Stimulated activated naive CD4-positive, alpha-beta T cell treated with Interleukin-2 at 50 U/mL for 16 hours (primary cell): ENCODE measurements at regions not wholly inside any gene's neighbourhood (a gene's known extent, or its start where the extent isn't known, plus 50 kb on each side); places are given as distances from the start of the nearest gene placed in this dataset.

Source experiments
- DNase-seq: peaks from one replicate; lab custom pipeline; 2025; lab: John Stamatoyannopoulos, UW

GRCh38 chr1:185581020-185581419 is 153.2 kb upstream of the HMCN1 start:
- DNase-seq = no peak

- DNase-seq = no peak
Measured at GRCh38 chr1:185578293-185578692, 155.9 kb upstream of the HMCN1 start.

DNA sequence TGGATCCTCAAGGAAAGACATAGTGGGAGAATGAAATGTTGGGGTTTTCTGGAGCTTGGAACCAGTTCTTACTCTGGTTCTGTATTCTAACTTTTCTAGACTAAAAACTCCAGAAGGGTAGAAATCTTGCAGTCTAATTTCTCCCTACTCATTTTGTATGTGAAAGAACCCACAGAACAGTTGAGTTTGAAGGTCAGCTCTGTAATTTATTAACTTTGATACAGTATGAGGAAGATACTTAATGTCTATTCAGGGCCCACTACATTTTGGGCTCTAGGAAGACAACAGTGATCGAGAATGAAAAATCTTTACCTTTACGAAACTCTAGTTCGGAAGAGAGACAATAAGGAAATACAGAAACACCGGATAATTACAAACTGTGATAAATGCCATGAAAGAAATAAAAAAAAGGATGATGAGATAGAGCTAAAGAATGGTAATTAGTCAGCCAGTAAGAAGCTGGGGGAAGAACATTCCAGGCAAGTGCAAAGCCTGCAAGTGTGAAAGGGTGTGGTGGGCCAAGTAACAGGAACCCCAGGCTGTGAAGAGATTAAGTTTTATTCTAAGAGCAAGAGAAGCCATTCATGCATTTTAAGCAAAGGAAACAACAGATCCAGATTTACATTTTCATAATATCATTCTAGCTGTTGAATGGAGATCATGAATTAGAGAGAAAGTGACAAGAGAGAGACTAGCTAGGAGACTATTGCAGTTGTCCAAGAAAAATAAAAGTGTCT is 159.9 kb upstream of the HMCN1 start:
- no peak for DNase-seq

- DNase-seq = no peak
Measured at GRCh38 chr1:185573677-185574076, 160.5 kb upstream of the HMCN1 start.

- DNase-seq = no peak
Measured at GRCh38 chr1:185573162-185573561, 161.0 kb upstream of the HMCN1 start.

GRCh38 chr1:185570962-185571361 is 163.2 kb upstream of the HMCN1 start:
- DNase-seq = no peak

DNA sequence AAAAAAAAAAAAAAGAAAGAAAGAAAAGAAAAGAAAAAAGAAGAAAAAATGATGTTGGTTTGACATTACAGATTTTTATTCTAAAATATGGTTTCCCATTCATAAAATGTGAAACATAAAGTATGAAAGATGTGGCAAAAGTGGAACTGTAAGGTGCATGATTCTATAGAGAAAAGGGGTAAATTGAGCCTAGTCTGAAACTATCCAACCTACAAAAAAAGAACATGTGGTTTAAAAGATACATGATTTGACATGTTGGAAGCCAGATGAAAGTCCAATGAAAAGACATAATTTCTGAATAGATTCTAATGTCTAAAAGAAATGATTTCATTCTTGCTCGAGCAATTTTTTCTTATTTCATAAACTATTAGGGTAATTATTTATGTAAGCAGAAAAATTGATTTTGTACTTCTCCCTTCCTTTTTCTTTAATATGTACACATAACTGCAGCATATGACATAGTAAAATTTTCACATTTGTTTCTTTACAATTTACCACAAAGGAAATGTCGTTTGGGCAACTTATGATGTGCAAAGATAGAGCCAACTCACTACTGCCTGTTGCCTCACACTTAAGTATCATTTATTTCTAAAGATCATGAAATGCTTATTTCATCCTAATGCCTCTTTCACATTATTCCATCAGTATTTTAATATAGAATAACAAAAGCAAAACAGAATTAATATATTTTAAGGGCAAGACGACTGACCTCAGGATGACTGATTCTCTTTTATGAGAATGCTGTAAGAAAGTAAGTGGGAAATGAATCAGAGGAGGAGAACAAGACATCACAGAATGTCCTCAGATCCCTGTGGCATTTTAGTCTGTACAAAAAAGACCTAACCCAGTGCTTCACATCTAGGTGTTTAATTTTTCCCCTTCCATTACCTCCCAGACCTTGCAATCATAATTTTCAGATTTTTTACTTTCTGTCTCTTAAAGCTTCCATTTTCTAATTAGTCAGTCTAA is 165.8 kb upstream of the HMCN1 start:
- DNase-seq = no peak

- DNase-seq = no peak
Measured at GRCh38 chr1:185567440-185567839, 166.8 kb upstream of the HMCN1 start.

DNA sequence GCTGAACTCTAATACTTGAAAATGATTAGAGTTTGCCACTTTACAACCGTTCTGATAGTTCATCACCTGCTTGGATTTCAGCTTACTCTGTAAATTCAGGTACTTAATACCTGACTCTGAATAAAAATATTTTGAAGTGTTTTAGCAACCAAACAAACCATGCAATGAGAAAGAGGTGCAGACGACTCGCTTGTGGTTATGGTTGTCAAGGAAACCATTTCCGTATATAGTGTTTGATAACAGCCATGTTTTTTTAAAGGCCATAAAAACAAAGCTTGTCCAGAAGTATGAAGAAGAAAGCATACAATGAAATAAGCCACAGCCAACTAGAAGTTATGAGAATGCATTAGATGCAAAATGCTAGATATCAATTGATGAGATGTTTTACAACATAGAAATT is 167.2 kb upstream of the HMCN1 start:
- peak; percentile 1 for DNase-seq

DNA sequence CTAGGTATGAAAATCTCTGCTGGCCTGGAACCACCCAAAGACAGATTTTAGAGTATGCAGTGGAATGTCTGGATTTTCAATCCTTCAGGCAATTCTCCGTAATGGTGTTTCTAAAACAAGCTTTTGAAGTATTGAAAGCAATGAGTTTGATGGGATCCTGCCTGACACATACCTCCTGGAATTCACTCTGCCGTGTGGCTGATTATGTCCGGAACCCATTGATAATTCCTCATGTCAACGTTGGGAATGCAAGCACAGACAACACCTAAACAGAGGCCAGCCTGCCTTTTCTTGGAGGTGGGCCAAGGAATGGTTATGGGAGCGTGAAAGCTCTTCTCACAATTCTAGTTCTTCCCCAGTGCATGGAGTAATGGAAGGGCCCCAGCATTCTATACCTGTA is 168.9 kb upstream of the HMCN1 start:
- DNase-seq = no peak

GRCh38 chr1:185564816-185565215 is 169.4 kb upstream of the HMCN1 start:
- DNase-seq = no peak

GRCh38 chr1:185562461-185563359 is 171.5 kb upstream of the HMCN1 start:
- no peak for DNase-seq

DNA sequence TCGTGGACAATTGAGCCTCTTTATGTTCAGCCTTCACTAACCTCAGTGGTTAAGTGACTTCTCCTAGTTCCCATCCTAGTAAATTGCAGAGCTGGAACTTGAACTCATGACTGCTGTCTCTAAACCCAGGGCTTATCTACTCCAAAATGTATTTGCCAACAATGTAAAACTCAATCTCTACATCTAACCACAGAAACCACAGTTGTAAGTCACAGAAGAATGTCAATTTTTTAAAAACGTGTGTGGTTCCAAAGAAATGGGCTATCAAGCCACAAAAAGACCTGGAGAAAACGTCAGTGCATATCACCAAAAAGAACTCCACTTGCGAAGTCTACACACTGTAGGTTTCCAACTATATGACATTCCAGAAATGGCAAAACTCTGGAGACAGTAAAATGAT is 172.6 kb upstream of the HMCN1 start:
- no peak for DNase-seq

DNA sequence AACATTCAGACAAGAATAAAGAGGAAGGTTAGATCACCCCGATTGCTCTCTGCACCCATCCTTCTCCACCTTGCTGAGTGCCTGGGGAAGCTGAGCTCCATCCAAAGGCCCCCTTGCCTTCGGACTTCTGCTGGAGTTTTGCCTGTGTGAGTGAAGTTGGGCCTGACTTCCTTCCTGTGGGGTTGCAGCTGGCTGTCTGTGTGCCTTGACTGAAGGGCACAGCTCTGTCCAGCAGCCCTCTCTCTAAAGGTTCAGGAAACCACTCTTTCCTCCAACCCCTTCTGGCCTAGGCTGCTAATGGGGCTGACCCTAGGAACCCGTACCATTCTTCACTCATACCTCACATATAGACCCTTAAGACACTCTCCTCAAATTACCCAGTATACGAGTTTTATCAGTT is 173.4 kb upstream of the HMCN1 start:
- no peak for DNase-seq

- peak; percentile 21 for DNase-seq
Measured at GRCh38 chr1:185559684-185560331, 174.4 kb upstream of the HMCN1 start.

- no peak for DNase-seq
Measured at GRCh38 chr1:185559151-185559550, 175.0 kb upstream of the HMCN1 start.

GRCh38 chr1:185556561-185556960 is 177.6 kb upstream of the HMCN1 start:
- DNase-seq = no peak

DNA sequence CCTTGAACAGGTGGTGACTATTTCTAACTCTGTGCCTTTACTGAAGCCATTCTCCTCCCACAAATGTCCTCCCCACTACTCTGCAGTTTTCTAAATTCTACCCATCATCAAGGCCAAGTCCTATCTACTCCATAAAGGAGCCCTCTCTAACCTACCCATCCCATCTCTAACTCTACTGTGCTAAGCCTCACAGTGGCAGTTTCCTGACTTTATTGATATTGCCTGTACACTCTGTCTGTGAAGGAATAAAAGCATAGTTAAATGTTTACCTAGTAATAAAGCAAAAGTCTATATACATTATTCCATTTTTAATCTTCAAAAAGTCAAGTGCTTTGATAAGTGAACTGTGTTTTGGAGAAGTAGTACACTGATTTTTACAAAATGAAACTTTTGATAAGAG is 178.4 kb upstream of the HMCN1 start:
- DNase-seq = no peak

- no peak for DNase-seq
Measured at GRCh38 chr1:185551008-185551407, 183.2 kb upstream of the HMCN1 start.

- DNase-seq = no peak
Measured at GRCh38 chr1:185549906-185550305, 184.3 kb upstream of the HMCN1 start.

DNA sequence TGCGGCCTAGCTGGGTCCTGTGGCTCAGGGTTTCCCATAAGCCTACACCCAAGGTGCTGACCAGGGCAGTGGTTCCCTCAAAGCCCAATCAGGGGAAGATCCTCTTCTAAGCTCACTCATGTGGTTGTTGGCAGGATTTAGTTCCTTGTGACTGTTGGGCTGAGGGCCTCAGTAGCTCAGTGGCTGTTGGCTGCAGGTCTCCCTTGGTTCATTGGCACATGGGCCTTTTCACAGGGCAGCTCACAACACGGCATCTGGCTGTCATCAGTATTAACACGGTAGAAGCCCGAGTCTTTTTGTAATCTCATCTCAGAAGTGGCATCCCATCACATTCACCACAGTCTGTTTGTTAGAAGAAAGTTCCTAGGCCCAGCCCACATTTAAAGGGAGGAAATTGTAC is 188.2 kb upstream of the HMCN1 start:
- no peak for DNase-seq

- no peak for DNase-seq
Measured at GRCh38 chr1:185541871-185542301, 192.3 kb upstream of the HMCN1 start.
